GM12878 (cell line): ENCODE measurements at regions not wholly inside any gene's neighbourhood (a gene's known extent, or its start where the extent isn't known, plus 50 kb on each side); places are given as distances from the start of the nearest gene placed in this dataset.

Source experiments
- ATAC-seq: fragments of 200-7000 bp; cut with Tn5 transposase; 3 replicates; pipeline ENCODE4 v1.9.1; 2020; ENCODE audit warnings: mild to moderate bottlenecking, moderate library complexity
- BruUV-seq: library from RNA; stranded (reverse); fragments of 400-500 nt; replicated peaks from 2 replicates; lab custom pipeline; 2021; lab: Mats Ljungman, UMichigan
- CTCF ChIA-PET: fragments of 300-600 bp; sonication (Branson Sonifier 250); formaldehyde crosslinking; extraction: SDS; loops from one replicate; lab custom pipeline; 2021; ENCODE audit warnings: inconsistent platforms; lab: Yijun Ruan, JAX
- POLR2A ChIA-PET: fragments of 350-600 bp; formaldehyde crosslinking; extraction: SDS; loops from one replicate; lab custom pipeline; 2021; ENCODE audit warnings: inconsistent platforms; lab: Charles Lee
- RAD21 ChIA-PET: fragments of 300-600 bp; sonication (Branson Sonifier 250); formaldehyde crosslinking; loops from one replicate; lab custom pipeline; 2023; ENCODE audit warnings: antibody characterized with exemption; ENCODE audit not compliant: unreplicated experiment; lab: Charles Lee
- SMC1A ChIA-PET: fragments of 300-600 bp; sonication (Branson Sonifier 250); formaldehyde crosslinking; loops from one replicate; lab custom pipeline; 2023; ENCODE audit not compliant: unreplicated experiment, uncharacterized antibody; lab: Charles Lee
- DNase-seq: peaks from one replicate; pipeline ENCODE4 v3.0.0-alpha.2; 2011; ENCODE audit warnings: low read depth, low spot score
- FAIRE-seq: peaks from 3 replicates; lab custom pipeline; 2011; peaks lifted over from hg19 to GRCh38; lab: Jason Lieb, UNC
- H2AFZ ChIP-seq: 2 replicates; pipeline ENCODE4 v1.6.0; 2011; ENCODE audit warnings: low read depth, low read length, control low read depth; ENCODE audit not compliant: control insufficient read depth
- H3K27ac ChIP-seq: 2 replicates; pipeline ENCODE4 v1.5.1; 2011; ENCODE audit warnings: control low read depth; ENCODE audit not compliant: control insufficient read depth, insufficient read depth
- H3K27me3 ChIP-seq, 2 experiments: replicated peaks in 1 of 2; 2 replicates each; pipeline versions ENCODE4 v1.6.0 to v1.6.1; 2011; ENCODE audit warnings: low read length in 1 of 2; ENCODE audit not compliant: control insufficient read depth in 2 of 2, insufficient read depth in 2 of 2
- H3K36me3 ChIP-seq, 2 experiments: 2 replicates each; pipeline ENCODE4 v1.5.1; 2011; ENCODE audit warnings: low read length in 1 of 2; ENCODE audit not compliant: control insufficient read depth in 2 of 2, insufficient read depth in 2 of 2
- H3K4me1 ChIP-seq: 2 replicates; pipeline ENCODE4 v1.6.1; 2011; ENCODE audit warnings: mild to moderate bottlenecking, low read length, moderate library complexity, mixed read lengths; ENCODE audit not compliant: control insufficient read depth, insufficient read depth
- H3K4me2 ChIP-seq: 2 replicates; pipeline ENCODE4 v1.6.0; 2011; ENCODE audit warnings: control low read depth; ENCODE audit not compliant: control insufficient read depth, insufficient read depth
- H3K4me3 ChIP-seq: fragments of 200-600 bp; sonication (generic); 2 replicates; pipeline ENCODE4 v1.5.1; 2016
- H3K79me2 ChIP-seq: 2 replicates; pipeline ENCODE4 v1.6.0; 2011; ENCODE audit warnings: low read length; ENCODE audit not compliant: control insufficient read depth, insufficient read depth
- H3K9ac ChIP-seq: 2 replicates; pipeline ENCODE4 v1.8.0; 2011; ENCODE audit warnings: low read length, control low read depth, mixed read lengths; ENCODE audit not compliant: control insufficient read depth, insufficient read depth
- H3K9me3 ChIP-seq: replicated peaks from 3 replicates; pipeline ENCODE4 v1.5.1; 2011; ENCODE audit warnings: mild to moderate bottlenecking, low read length; ENCODE audit not compliant: control insufficient read depth, insufficient read depth
- H4K20me1 ChIP-seq: 2 replicates; pipeline ENCODE4 v1.6.0; 2011; ENCODE audit not compliant: control insufficient read depth, insufficient read depth
- ASH2L ChIP-seq: fragments of 300-600, 200-600 bp; sonication (generic); IDR thresholded peaks from 2 replicates; pipeline ENCODE4 v1.6.1; 2017; ENCODE audit warnings: low read depth, mild to moderate bottlenecking, borderline replicate concordance
- BRCA1 ChIP-seq: IDR thresholded peaks from 2 replicates; pipeline ENCODE4 v1.6.1; 2011; ENCODE audit warnings: low read depth, low read length, improper control_type of control experiment
- CBX3 ChIP-seq: fragments of 200-600 bp; sonication (generic); IDR thresholded peaks from 2 replicates; pipeline ENCODE4 v1.6.1; 2016; ENCODE audit warnings: low read depth, borderline replicate concordance
- DPF2 ChIP-seq: fragments of 450-650 bp; IDR thresholded peaks from 2 replicates; pipeline ENCODE4 v1.6.1; 2017; ENCODE audit warnings: mild to moderate bottlenecking
- E4F1 ChIP-seq: fragments of 450-650 bp; IDR thresholded peaks from 2 replicates; pipeline ENCODE4 v1.6.1; 2018; ENCODE audit warnings: borderline replicate concordance, mild to moderate bottlenecking; ENCODE audit not compliant: partially characterized antibody
- FOXM1 ChIP-seq: IDR thresholded peaks from 2 replicates; pipeline ENCODE4 v1.6.1; 2012; ENCODE audit warnings: low read depth, mild to moderate bottlenecking, inconsistent platforms, low read length, moderate library complexity
- JUND ChIP-seq: IDR thresholded peaks from 2 replicates; pipeline ENCODE4 v1.6.1; 2012; ENCODE audit warnings: low read depth, mild to moderate bottlenecking, low read length, improper control_type of control experiment, moderate library complexity
- MEF2A ChIP-seq: IDR thresholded peaks from 2 replicates; pipeline ENCODE4 v1.6.1; 2011; ENCODE audit warnings: low read depth, mild to moderate bottlenecking, low read length, moderate library complexity; ENCODE audit not compliant: insufficient read depth
- POLR2A ChIP-seq: IDR thresholded peaks from 2 replicates; pipeline ENCODE4 v1.6.1; 2011; ENCODE audit warnings: low read depth, mild to moderate bottlenecking, low read length
- PRDM15 ChIP-seq: fragments of 450-650 bp; formaldehyde crosslinking; IDR thresholded peaks from 2 replicates; pipeline ENCODE4 v1.4.0; 2020; ENCODE audit warnings: mild to moderate bottlenecking, moderate library complexity
- RB1 ChIP-seq: fragments of 450-650 bp; formaldehyde crosslinking; IDR thresholded peaks from 2 replicates; pipeline ENCODE4 v1.6.1; 2017; ENCODE audit warnings: mild to moderate bottlenecking, borderline replicate concordance
- WGBS: methylation state at CpG from one replicate; pipeline ENCODE4 v1.1.6; 2016; ENCODE audit warnings: low lambda C conversion rate; ENCODE audit not compliant: insufficient replicate concordance, insufficient coverage; ENCODE audit errors: missing lambda C conversion rate; 5-methylcytosine and 5-hydroxymethylcytosine counted together
- in situ Hi-C: fragments of 300-500 bp; cut with MboI; formaldehyde crosslinking; loops from 9 replicates; pipeline ENCODE4 v1.14.3; 2018; ENCODE audit warnings: mixed read lengths
- intact Hi-C: fragments of 100-400 bp; cut with micrococcal nuclease; formaldehyde crosslinking; loops from one replicate; pipeline ENCODE4 v1.14.2; 2022; ENCODE audit not compliant: unreplicated experiment
- TF ChIP-seq, protein P1 (sequence below): IDR thresholded peaks from 2 replicates; pipeline ENCODE4 v1.6.1; 2012; ENCODE audit warnings: low read depth, low read length, improper control_type of control experiment
- TF ChIP-seq, protein P2 (sequence below): fragments of 450-650 bp; IDR thresholded peaks from 2 replicates; pipeline ENCODE4 v1.6.1; 2017; ENCODE audit warnings: mild to moderate bottlenecking, low read depth, inconsistent platforms; ENCODE audit not compliant: poor library complexity, severe bottlenecking

- TF ChIP-seq E4F1 = no peak
- TF ChIP-seq, protein P1, sequence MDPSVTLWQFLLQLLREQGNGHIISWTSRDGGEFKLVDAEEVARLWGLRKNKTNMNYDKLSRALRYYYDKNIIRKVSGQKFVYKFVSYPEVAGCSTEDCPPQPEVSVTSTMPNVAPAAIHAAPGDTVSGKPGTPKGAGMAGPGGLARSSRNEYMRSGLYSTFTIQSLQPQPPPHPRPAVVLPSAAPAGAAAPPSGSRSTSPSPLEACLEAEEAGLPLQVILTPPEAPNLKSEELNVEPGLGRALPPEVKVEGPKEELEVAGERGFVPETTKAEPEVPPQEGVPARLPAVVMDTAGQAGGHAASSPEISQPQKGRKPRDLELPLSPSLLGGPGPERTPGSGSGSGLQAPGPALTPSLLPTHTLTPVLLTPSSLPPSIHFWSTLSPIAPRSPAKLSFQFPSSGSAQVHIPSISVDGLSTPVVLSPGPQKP = no peak
Measured at GRCh38 chr6:4192627-4193026, 57.3 kb upstream of the ECI2 start (continued).

DNA sequence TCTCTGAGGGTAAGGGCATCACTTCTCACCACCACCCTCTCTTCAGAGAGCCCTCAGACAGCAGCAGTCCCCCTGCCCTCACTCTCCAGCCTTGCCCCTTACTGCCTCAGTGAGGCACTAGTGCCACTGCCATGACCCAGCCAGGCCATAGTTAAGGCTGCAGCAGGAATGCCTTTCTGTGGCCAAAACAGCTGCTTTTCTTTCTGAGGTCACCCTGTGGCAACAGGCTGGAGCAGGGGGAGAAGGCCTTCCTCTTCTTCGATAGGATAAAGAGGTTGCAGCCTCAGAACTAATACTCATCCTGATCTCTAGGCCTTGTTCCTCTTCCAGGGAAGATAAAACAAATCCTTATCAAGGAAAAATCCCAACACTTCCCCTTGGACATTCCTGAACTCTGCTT is 56.8 kb upstream of the ECI2 start:
- no peak for FAIRE-seq
- Histone ChIP-seq H3K4me3 (no peak overlapping the region), H3K4me2 (no peak overlapping the region), H2AFZ (no peak overlapping the region), H3K4me1 (no peaks in the 10 kb centered on the region), H3K79me2 (no peaks in the 10 kb centered on the region), H3K9me3 (no peaks in the 10 kb centered on the region; the same call in 2 of the 3 replicates), H4K20me1 (no peaks in the 10 kb centered on the region), H3K27ac (no peak overlapping the region), H3K9ac (no peak overlapping the region), H3K36me3 (no peaks in the 10 kb centered on the region), H3K27me3 (no peaks in the 10 kb centered on the region)
- ChIA-PET SMC1A (no interaction called here), CTCF (no interaction called here), POLR2A (no interaction called here), RAD21 (no interaction called here)
- ATAC-seq = no peak
- intact Hi-C loops (no loop called here), in situ Hi-C loops (no loop called here)
- 18% methylated on average over 1 of the region's 1 CpG for WGBS
- DNase-seq = no peak
- BruUV-seq = no TSS peak
- TF ChIP-seq RB1 = no peak
- TF ChIP-seq DPF2 = no peak
- TF ChIP-seq JUND = no peak
- no peak for TF ChIP-seq PRDM15 (CRISPR knock-in tag)
- TF ChIP-seq POLR2A = no peak
- TF ChIP-seq, protein P2, sequence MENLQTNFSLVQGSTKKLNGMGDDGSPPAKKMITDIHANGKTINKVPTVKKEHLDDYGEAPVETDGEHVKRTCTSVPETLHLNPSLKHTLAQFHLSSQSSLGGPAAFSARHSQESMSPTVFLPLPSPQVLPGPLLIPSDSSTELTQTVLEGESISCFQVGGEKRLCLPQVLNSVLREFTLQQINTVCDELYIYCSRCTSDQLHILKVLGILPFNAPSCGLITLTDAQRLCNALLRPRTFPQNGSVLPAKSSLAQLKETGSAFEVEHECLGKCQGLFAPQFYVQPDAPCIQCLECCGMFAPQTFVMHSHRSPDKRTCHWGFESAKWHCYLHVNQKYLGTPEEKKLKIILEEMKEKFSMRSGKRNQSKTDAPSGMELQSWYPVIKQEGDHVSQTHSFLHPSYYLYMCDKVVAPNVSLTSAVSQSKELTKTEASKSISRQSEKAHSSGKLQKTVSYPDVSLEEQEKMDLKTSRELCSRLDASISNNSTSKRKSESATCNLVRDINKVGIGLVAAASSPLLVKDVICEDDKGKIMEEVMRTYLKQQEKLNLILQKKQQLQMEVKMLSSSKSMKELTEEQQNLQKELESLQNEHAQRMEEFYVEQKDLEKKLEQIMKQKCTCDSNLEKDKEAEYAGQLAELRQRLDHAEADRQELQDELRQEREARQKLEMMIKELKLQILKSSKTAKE = no peak
- no peak for TF ChIP-seq CBX3
- no peak for TF ChIP-seq FOXM1
- TF ChIP-seq BRCA1 = no peak
- TF ChIP-seq MEF2A = no peak
- no peak for TF ChIP-seq ASH2L
